Activated effector memory CD4-positive, alpha-beta T cell treated with Interleukin-2 at 50 U/mL for 16 hours (primary cell): ENCODE measurements at regions not wholly inside any gene's neighbourhood (a gene's known extent, or its start where the extent isn't known, plus 50 kb on each side); places are given as distances from the start of the nearest gene placed in this dataset.

Experiments
- DNase-seq: peaks from one replicate; pipeline ENCODE4 v3.0.0-alpha.2; 2020

- DNase-seq: no peak
These were observed 942.1 kb downstream of the KCNJ2 start for GRCh38 chr17:71111460-71111859.

- DNase-seq: no peak
These were observed 942.6 kb downstream of the KCNJ2 start for GRCh38 chr17:71111934-71112333.

- DNase-seq: no peak
These were observed 944.0 kb downstream of the KCNJ2 start for GRCh38 chr17:71113347-71113746.

GRCh38 chr17:71114911-71115668 is 945.8 kb downstream of the KCNJ2 start:
- DNase-seq: no peak

GRCh38 chr17:71115669-71115972 is 946.3 kb downstream of the KCNJ2 start:
- DNase-seq: no peak

GRCh38 chr17:71117466-71117865 is 948.1 kb downstream of the KCNJ2 start:
- DNase-seq: no peak

- DNase-seq: no peak
These were observed 948.7 kb downstream of the KCNJ2 start for GRCh38 chr17:71118039-71118438.

GRCh38 chr17:71127416-71127815 is 958.1 kb downstream of the KCNJ2 start:
- DNase-seq: no peak

- DNase-seq: no peak
These were observed 973.0 kb downstream of the KCNJ2 start for GRCh38 chr17:71142333-71142732.

- no peak for DNase-seq
These were observed 975.3 kb upstream of the SOX9 start for GRCh38 chr17:71145486-71145885.

GRCh38 chr17:71147906-71148305 is 972.9 kb upstream of the SOX9 start:
- DNase-seq: no peak

- DNase-seq: no peak
These were observed 971.2 kb upstream of the SOX9 start for GRCh38 chr17:71149607-71150006.

GRCh38 chr17:71157297-71157696 is 963.5 kb upstream of the SOX9 start:
- no peak for DNase-seq

GRCh38 chr17:71158437-71158836 is 962.4 kb upstream of the SOX9 start:
- no peak for DNase-seq

GRCh38 chr17:71163121-71163812 is 957.6 kb upstream of the SOX9 start:
- DNase-seq: no peak

GRCh38 chr17:71163813-71164122 is 957.1 kb upstream of the SOX9 start:
- DNase-seq: no peak

- DNase-seq: no peak
These were observed 956.3 kb upstream of the SOX9 start for GRCh38 chr17:71164561-71164960.

- DNase-seq: no peak
These were observed 954.5 kb upstream of the SOX9 start for GRCh38 chr17:71166311-71166710.

GRCh38 chr17:71168053-71168741 is 952.6 kb upstream of the SOX9 start:
- no peak for DNase-seq

GRCh38 chr17:71170070-71170469 is 950.8 kb upstream of the SOX9 start:
- DNase-seq: no peak

GRCh38 chr17:71171270-71171669 is 949.5 kb upstream of the SOX9 start:
- DNase-seq: no peak

GRCh38 chr17:71173991-71174390 is 946.8 kb upstream of the SOX9 start:
- DNase-seq: no peak

- no peak for DNase-seq
These were observed 944.5 kb upstream of the SOX9 start for GRCh38 chr17:71176331-71176730.

GRCh38 chr17:71176928-71177443 is 943.8 kb upstream of the SOX9 start:
- DNase-seq: no peak
